Endothelial cell of umbilical vein (primary cell): ENCODE measurements at regions not wholly inside any gene's neighbourhood (a gene's known extent, or its start where the extent isn't known, plus 50 kb on each side); places are given as distances from the start of the nearest gene placed in this dataset.

ENCODE experiments used
- BruUV-seq: library from RNA; stranded (reverse); fragments of 400-500 nt; replicated peaks from 2 replicates; lab custom pipeline; 2021; lab: Mats Ljungman, UMichigan
- CTCF ChIA-PET: fragments of 300-600, 350-600 bp; sonication (Branson Sonifier 250); formaldehyde crosslinking; loops from one replicate; lab custom pipeline; 2021; ENCODE audit warnings: antibody characterized with exemption, inconsistent platforms; lab: Charles Lee
- POLR2A ChIA-PET: fragments of 300-600, 350-600 bp; sonication (Branson Sonifier 250); formaldehyde crosslinking; loops from one replicate; lab custom pipeline; 2021; ENCODE audit warnings: antibody characterized with exemption, inconsistent platforms; lab: Charles Lee
- DNase-seq: peaks from one replicate; pipeline ENCODE4 v3.0.0-alpha.2; 2011; ENCODE audit warnings: low read depth, low spot score
- FAIRE-seq: peaks from 2 replicates; lab custom pipeline; 2011; peaks lifted over from hg19 to GRCh38; lab: Jason Lieb, UNC
- H2AFZ ChIP-seq: 2 replicates; pipeline ENCODE4 v1.6.0; 2012; ENCODE audit warnings: low read depth, low read length, control low read depth, inconsistent platforms
- H3K27ac ChIP-seq: 2 replicates; pipeline ENCODE4 v1.5.1; 2011; ENCODE audit warnings: low read depth, mild to moderate bottlenecking, control low read depth, low read length, moderate library complexity; ENCODE audit not compliant: insufficient read depth
- H3K27me3 ChIP-seq, 2 experiments: 2 replicates each; pipeline versions ENCODE4 v1.6.0 to v1.6.1; 2011; ENCODE audit warnings: low read length in 2 of 2, mixed read lengths in 1 of 2; ENCODE audit not compliant: control insufficient read depth in 2 of 2, insufficient read depth in 2 of 2
- H3K36me3 ChIP-seq, 2 experiments: 2 replicates in 1 of 2; 3 replicates in 1 of 2; pipeline ENCODE4 v1.5.1; 2011; ENCODE audit warnings: low read length in 2 of 2, mild to moderate bottlenecking in 1 of 2, moderate library complexity in 1 of 2; ENCODE audit not compliant: control insufficient read depth in 2 of 2, insufficient read depth in 2 of 2; ENCODE audit errors: extremely low read depth in 1 of 2
- H3K4me1 ChIP-seq: 3 replicates; pipeline ENCODE4 v1.5.1; 2011; ENCODE audit warnings: mild to moderate bottlenecking, low read length; ENCODE audit not compliant: control insufficient read depth, insufficient read depth; ENCODE audit errors: extremely low read depth
- H3K4me2 ChIP-seq: 2 replicates; pipeline ENCODE4 v1.6.1; 2011; ENCODE audit warnings: low read length, control low read depth, mixed read lengths; ENCODE audit not compliant: insufficient read depth
- H3K4me3 ChIP-seq, 3 experiments: fragments of 200-600 bp in 1 of 3; sonication (generic), shearing (Covaris generic) in 1 of 3; replicated peaks in 1 of 3; 2 replicates each; pipeline ENCODE4 v1.5.1; 2011 to 2016; ENCODE audit warnings: control low read depth in 3 of 3, low read length in 3 of 3, mild to moderate bottlenecking in 2 of 3, inconsistent platforms in 1 of 3, low read depth in 1 of 3, moderate library complexity in 1 of 3; ENCODE audit not compliant: insufficient read depth in 1 of 3
- H3K79me2 ChIP-seq: 2 replicates; pipeline ENCODE4 v1.6.0; 2012; ENCODE audit warnings: low read length, inconsistent platforms; ENCODE audit not compliant: control insufficient read depth, insufficient read depth
- H3K9ac ChIP-seq: replicated peaks from 2 replicates; pipeline ENCODE3; 2011; ENCODE audit warnings: low read length, control low read depth; ENCODE audit not compliant: insufficient read depth; ENCODE audit errors: extremely low read depth
- H3K9me1 ChIP-seq: replicated peaks from 3 replicates; pipeline ENCODE4 v1.6.0; 2011; ENCODE audit warnings: mild to moderate bottlenecking, low read length; ENCODE audit not compliant: control insufficient read depth, insufficient read depth; ENCODE audit errors: extremely low read depth
- H3K9me3 ChIP-seq: replicated peaks from 2 replicates; pipeline ENCODE4 v1.5.1; 2012; ENCODE audit warnings: low read length, inconsistent platforms; ENCODE audit not compliant: control insufficient read depth, insufficient read depth
- H4K20me1 ChIP-seq: replicated peaks from 2 replicates; pipeline ENCODE3; 2011; ENCODE audit warnings: mild to moderate bottlenecking, low read length; ENCODE audit not compliant: control insufficient read depth, insufficient read depth; ENCODE audit errors: extremely low read depth
- CTCF ChIP-seq, 2 donors: IDR thresholded peaks; 1 replicate in 1 of 2; 2 replicates in 1 of 2; pipeline ENCODE4 v1.5.1; 2011; ENCODE audit warnings: low read length in 2 of 2, mild to moderate bottlenecking in 2 of 2, moderate library complexity in 2 of 2, control low read depth in 1 of 2, inconsistent platforms in 1 of 2, low read depth in 1 of 2; ENCODE audit not compliant: insufficient read depth in 1 of 2; ENCODE audit errors: extremely low read depth in 1 of 2
- EZH2 ChIP-seq: IDR thresholded peaks from 2 replicates; pipeline ENCODE4 v1.6.1; 2012; ENCODE audit warnings: borderline replicate concordance, low read depth, mild to moderate bottlenecking, moderate library complexity, low read length, inconsistent platforms; ENCODE audit not compliant: severe bottlenecking
- FOS ChIP-seq: IDR thresholded peaks from 2 replicates; pipeline ENCODE4 v1.6.1; 2011; ENCODE audit warnings: mild to moderate bottlenecking, low read length, moderate library complexity, borderline replicate concordance; ENCODE audit not compliant: insufficient read depth
- GATA2 ChIP-seq: IDR thresholded peaks from 2 replicates; pipeline ENCODE4 v1.7.0; 2011; ENCODE audit warnings: low read depth, mild to moderate bottlenecking, moderate library complexity, mixed read lengths, low read length; ENCODE audit not compliant: insufficient read length, insufficient read depth
- JUN ChIP-seq: IDR thresholded peaks from 2 replicates; pipeline ENCODE4 v1.6.1; 2011; ENCODE audit warnings: borderline replicate concordance, low read depth; ENCODE audit not compliant: insufficient read length, insufficient read depth
- MAX ChIP-seq: IDR thresholded peaks from 2 replicates; pipeline ENCODE4 v1.6.1; 2011; ENCODE audit not compliant: insufficient read depth, insufficient read length
- MYC ChIP-seq: IDR thresholded peaks from one replicate; pipeline ENCODE4 v1.6.1; 2011; ENCODE audit warnings: mild to moderate bottlenecking, low read depth, low read length
- POLR2A ChIP-seq: IDR thresholded peaks from 2 replicates; pipeline ENCODE4 v1.6.1; 2012; ENCODE audit warnings: low read depth, mild to moderate bottlenecking, control low read depth, low read length
- POLR2AphosphoS5 ChIP-seq: IDR thresholded peaks from 2 replicates; pipeline ENCODE4 v1.6.1; 2012; ENCODE audit warnings: low read depth, mild to moderate bottlenecking, control low read depth, low read length, moderate library complexity; ENCODE audit not compliant: insufficient read depth
- dilution Hi-C: fragments of 300-500 bp; cut with MboI; formaldehyde crosslinking; loops from one replicate; pipeline ENCODE4 v1.15.0; 2019; ENCODE audit warnings: low sequenced_read_pairs; ENCODE audit not compliant: extremely low pct_ligation_motif_present
- intact Hi-C: fragments of 100-400 bp; cut with micrococcal nuclease; formaldehyde crosslinking; loops from one replicate; pipeline ENCODE4 v1.10.0; 2022

- FAIRE-seq (no peak), DNase-seq (no peak)
- Histone ChIP-seq H3K79me2 (no peaks in the 10 kb centered on the region), H3K4me3 (no peak overlapping the region), H3K9ac (no peak overlapping the region), H3K4me1 (no peaks in the 10 kb centered on the region), H3K27ac (no peak overlapping the region), H4K20me1 (no peaks in the 10 kb centered on the region), H3K36me3 (no peaks in the 10 kb centered on the region), H3K9me3 (no peaks in the 10 kb centered on the region), H2AFZ (no peak overlapping the region), H3K9me1 (no peaks in the 10 kb centered on the region), H3K4me2 (no peak overlapping the region), H3K27me3 (no peaks in the 10 kb centered on the region)
- dilution Hi-C loops (no loop called here), intact Hi-C loops (no loop called here)
- ChIA-PET POLR2A (no interaction called here), CTCF (no interaction called here)
- no TSS peak for BruUV-seq
- no peak for TF ChIP-seq POLR2A
- TF ChIP-seq MYC = no peak
- no peak for TF ChIP-seq MAX
- no peak for TF ChIP-seq GATA2
- no peak for TF ChIP-seq POLR2AphosphoS5
- TF ChIP-seq CTCF (IDR thresholded peaks at IDR 0.05; ENCODE audit: extremely low read depth in 1 of 2, insufficient read depth in 1 of 2, low read depth in 1 of 2, low read length in 2 of 2) = no peak
- TF ChIP-seq JUN = no peak
- TF ChIP-seq FOS = no peak
- no peak for TF ChIP-seq EZH2
Observed at GRCh38 chr18:29234751-29235150, 1057.8 kb upstream of the CDH2 start.
